Activated CD8-positive, alpha-beta T cell treated with anti-CD3 and anti-CD28 coated beads for 36 hours (primary cell): ENCODE measurements at regions not wholly inside any gene's neighbourhood (a gene's known extent, or its start where the extent isn't known, plus 50 kb on each side); places are given as distances from the start of the nearest gene placed in this dataset.

Experiments
- ATAC-seq: fragments of 200-7000 bp; cut with Tn5 transposase; one replicate; pipeline ENCODE4 v1.10.0; 2021; ENCODE audit warnings: mild to moderate bottlenecking, moderate library complexity
- CTCF ChIA-PET: fragments of 350-600 bp; sonication (Branson Sonifier 250); formaldehyde crosslinking; loops from one replicate; lab custom pipeline; 2021; ENCODE audit warnings: antibody characterized with exemption; lab: Charles Lee
- POLR2A ChIA-PET: fragments of 350-600 bp; sonication (Branson Sonifier 250); formaldehyde crosslinking; loops from one replicate; lab custom pipeline; 2021; ENCODE audit warnings: antibody characterized with exemption; lab: Charles Lee
- DNase-seq: peaks from one replicate; pipeline ENCODE4 v3.0.0-alpha.2; 2020
- H3K27ac Mint-ChIP-seq: one replicate; pipeline ENCODE4 v1.8.0; 2021; ENCODE audit warnings: mild to moderate bottlenecking, mixed read lengths
- H3K27me3 Mint-ChIP-seq: one replicate; pipeline ENCODE4 v1.8.0; 2021; ENCODE audit warnings: mixed read lengths
- H3K36me3 Mint-ChIP-seq: one replicate; pipeline ENCODE4 v1.8.0; 2021; ENCODE audit warnings: low read depth, mixed read lengths
- H3K4me1 Mint-ChIP-seq: one replicate; pipeline ENCODE4 v1.8.0; 2021; ENCODE audit warnings: low read depth, mixed read lengths
- H3K4me3 Mint-ChIP-seq: one replicate; pipeline ENCODE4 v1.8.0; 2021; ENCODE audit warnings: mild to moderate bottlenecking, moderate library complexity, mixed read lengths
- H3K9me3 Mint-ChIP-seq: one replicate; pipeline ENCODE4 v1.8.0; 2021; ENCODE audit warnings: mixed read lengths
- CTCF ChIP-seq: fragments of 200-600 bp; IDR thresholded peaks from one replicate; pipeline ENCODE4 v1.8.0; 2022; ENCODE audit warnings: antibody characterized with exemption, mild to moderate bottlenecking
- intact Hi-C: fragments of 100-400 bp; cut with micrococcal nuclease; formaldehyde crosslinking; loops from one replicate; pipeline ENCODE4 v1.10.0; 2022

- Mint-ChIP-seq H3K4me1 (no peaks in the 10 kb centered on the region), H3K4me3 (no peak overlapping the region), H3K9me3 (no peaks in the 10 kb centered on the region), H3K27ac (no peak overlapping the region), H3K36me3 (no peaks in the 10 kb centered on the region), H3K27me3 (peaks cover 7% of the 10 kb centered on the region)
- intact Hi-C loops: no loop called here
- no peak for DNase-seq
- TF ChIP-seq CTCF: no peak
- ATAC-seq: no peak
- CTCF ChIA-PET: no interaction called here
- POLR2A ChIA-PET: no interaction called here
These were observed 116.3 kb downstream of the SLC30A10 start for GRCh38 chr1:219812086-219812485.

- Mint-ChIP-seq H3K27me3 (peaks cover 5% of the 10 kb centered on the region), H3K4me1 (no peaks in the 10 kb centered on the region), H3K27ac (no peak overlapping the region), H3K4me3 (no peak overlapping the region), H3K36me3 (no peaks in the 10 kb centered on the region), H3K9me3 (no peaks in the 10 kb centered on the region)
- TF ChIP-seq CTCF: no peak
- POLR2A ChIA-PET: no interaction called here
- ATAC-seq: no peak
- intact Hi-C loops: no loop called here
- CTCF ChIA-PET: no interaction called here
- no peak for DNase-seq
These were observed 117.9 kb downstream of the SLC30A10 start for GRCh38 chr1:219810451-219810850.

GRCh38 chr1:219808790-219809189 is 119.6 kb downstream of the SLC30A10 start:
- no peaks in the 10 kb centered on the region for H3K4me1 Mint-ChIP-seq
- POLR2A ChIA-PET: no interaction called here
- no peaks in the 10 kb centered on the region for H3K9me3 Mint-ChIP-seq
- H3K27ac Mint-ChIP-seq: no peak overlapping the region
- H3K4me3 Mint-ChIP-seq: no peak overlapping the region
- DNase-seq (no peak), ATAC-seq (no peak)
- peaks cover 2% of the 10 kb centered on the region for H3K27me3 Mint-ChIP-seq
- intact Hi-C loops: no loop called here
- TF ChIP-seq CTCF: no peak
- H3K36me3 Mint-ChIP-seq: no peaks in the 10 kb centered on the region
- CTCF ChIA-PET: no interaction called here

- ATAC-seq: no peak
- no peaks in the 10 kb centered on the region for H3K36me3 Mint-ChIP-seq
These were observed 121.7 kb downstream of the SLC30A10 start for GRCh38 chr1:219806642-219807041.

GRCh38 chr1:219806020-219806419 is 122.3 kb downstream of the SLC30A10 start:
- TF ChIP-seq CTCF: no peak
- Mint-ChIP-seq H3K36me3 (no peaks in the 10 kb centered on the region), H3K9me3 (no peaks in the 10 kb centered on the region), H3K4me3 (no peak overlapping the region), H3K4me1 (no peaks in the 10 kb centered on the region), H3K27me3 (peaks cover 2% of the 10 kb centered on the region), H3K27ac (no peak overlapping the region)
- ChIA-PET CTCF (interaction anchor here (0.6 kb wide), 1 partner anchor 234 kb away, joined by 3 read pairs; no protein-coding TSS in a partner anchor), POLR2A (interaction anchor here (0.7 kb wide), 1 partner anchor 1149 kb away, joined by 3 read pairs; no protein-coding TSS in a partner anchor)
- intact Hi-C loops: no loop called here
- DNase-seq: no peak
- no peak for ATAC-seq

More at GRCh38 chr1:219806642-219807041, 121.7 kb downstream of the SLC30A10 start:
- Mint-ChIP-seq H3K4me3 (no peak overlapping the region), H3K27me3 (peaks cover 2% of the 10 kb centered on the region), H3K4me1 (no peaks in the 10 kb centered on the region), H3K27ac (no peak overlapping the region), H3K9me3 (no peaks in the 10 kb centered on the region)
- POLR2A ChIA-PET: interaction anchor here (0.6 kb wide), 1 partner anchor 1128 kb away, joined by 3 read pairs; no protein-coding TSS in a partner anchor
- intact Hi-C loops: no loop called here
- no peak for DNase-seq
- no peak for TF ChIP-seq CTCF
- CTCF ChIA-PET: no interaction called here
